IMR-90 (cell line): ENCODE measurements at regions not wholly inside any gene's neighbourhood (a gene's known extent, or its start where the extent isn't known, plus 50 kb on each side); places are given as distances from the start of the nearest gene placed in this dataset.

Source experiments
- CEBPB ChIP-seq: IDR thresholded peaks from 2 replicates; pipeline ENCODE4 v1.6.1; 2012; ENCODE audit warnings: low read depth, low read length, improper control_type of control experiment
- FOS ChIP-seq: fragments of 150-350 bp; IDR thresholded peaks from 2 replicates; pipeline ENCODE4 v1.6.1; 2016; ENCODE audit warnings: low read depth, low read length
- MAFK ChIP-seq: IDR thresholded peaks from 2 replicates; pipeline ENCODE4 v1.6.1; 2012; ENCODE audit warnings: low read depth, low read length, improper control_type of control experiment
- MAZ ChIP-seq: IDR thresholded peaks from 2 replicates; pipeline ENCODE4 v1.6.1; 2012; ENCODE audit warnings: low read depth, mild to moderate bottlenecking, low read length, improper control_type of control experiment, moderate library complexity, borderline replicate concordance
- NFE2L2 ChIP-seq: fragments of 150-350 bp; IDR thresholded peaks from 2 replicates; pipeline ENCODE4 v1.6.1; 2016; ENCODE audit warnings: low read depth, mild to moderate bottlenecking, low read length
- POLR2A ChIP-seq: IDR thresholded peaks from 2 replicates; pipeline ENCODE4 v1.6.1; 2012; ENCODE audit warnings: mild to moderate bottlenecking, low read depth, low read length
- RAD21 ChIP-seq: IDR thresholded peaks from 2 replicates; pipeline ENCODE4 v1.6.1; 2012; ENCODE audit warnings: low read length, improper control_type of control experiment
- TF ChIP-seq, protein P1 (sequence below): conservative IDR thresholded peaks from 2 replicates; pipeline ENCODE4 v1.5.1; 2012; ENCODE audit warnings: mild to moderate bottlenecking, low read depth, low read length, improper control_type of control experiment

DNA sequence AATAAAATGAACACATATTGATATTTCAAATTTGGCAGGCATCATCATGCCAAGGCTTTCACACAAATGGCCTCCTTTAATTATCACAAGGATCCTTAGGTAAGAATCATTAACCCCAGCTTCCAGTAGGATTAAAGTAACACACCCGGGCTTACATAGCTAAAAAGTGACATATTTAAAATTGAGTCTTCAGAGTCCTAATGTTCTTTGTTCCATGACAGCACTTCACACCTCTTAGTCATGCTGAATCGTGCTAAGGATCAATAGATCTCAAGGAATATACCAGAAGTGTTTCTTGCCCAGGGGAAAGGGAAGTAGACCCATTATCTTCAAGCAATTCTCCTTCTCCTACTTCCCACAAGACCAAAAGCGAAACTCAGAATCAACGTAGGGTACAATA, 76.6 kb upstream of the SOX2 start:
- TF ChIP-seq CEBPB (no peak), POLR2A (no peak), FOS (no peak), MAFK (no peak), NFE2L2 (no peak), MAZ (no peak), RAD21 (no peak)
- TF ChIP-seq, protein P1, sequence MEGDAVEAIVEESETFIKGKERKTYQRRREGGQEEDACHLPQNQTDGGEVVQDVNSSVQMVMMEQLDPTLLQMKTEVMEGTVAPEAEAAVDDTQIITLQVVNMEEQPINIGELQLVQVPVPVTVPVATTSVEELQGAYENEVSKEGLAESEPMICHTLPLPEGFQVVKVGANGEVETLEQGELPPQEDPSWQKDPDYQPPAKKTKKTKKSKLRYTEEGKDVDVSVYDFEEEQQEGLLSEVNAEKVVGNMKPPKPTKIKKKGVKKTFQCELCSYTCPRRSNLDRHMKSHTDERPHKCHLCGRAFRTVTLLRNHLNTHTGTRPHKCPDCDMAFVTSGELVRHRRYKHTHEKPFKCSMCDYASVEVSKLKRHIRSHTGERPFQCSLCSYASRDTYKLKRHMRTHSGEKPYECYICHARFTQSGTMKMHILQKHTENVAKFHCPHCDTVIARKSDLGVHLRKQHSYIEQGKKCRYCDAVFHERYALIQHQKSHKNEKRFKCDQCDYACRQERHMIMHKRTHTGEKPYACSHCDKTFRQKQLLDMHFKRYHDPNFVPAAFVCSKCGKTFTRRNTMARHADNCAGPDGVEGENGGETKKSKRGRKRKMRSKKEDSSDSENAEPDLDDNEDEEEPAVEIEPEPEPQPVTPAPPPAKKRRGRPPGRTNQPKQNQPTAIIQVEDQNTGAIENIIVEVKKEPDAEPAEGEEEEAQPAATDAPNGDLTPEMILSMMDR = no peak
